GM19395 (cell line): ENCODE measurements at regions not wholly inside any gene's neighbourhood (a gene's known extent, or its start where the extent isn't known, plus 50 kb on each side); places are given as distances from the start of the nearest gene placed in this dataset.

ENCODE experiments used
- ATAC-seq: cut with Tn5 transposase; IDR thresholded peaks from one replicate; pipeline ENCODE4 v1.9.1; 2021; ENCODE audit warnings: mild to moderate bottlenecking, moderate library complexity; ENCODE audit not compliant: unreplicated experiment

GRCh38 chr5:54656261-54656728, 138.7 kb downstream of the SNX18 start:
- no peak for ATAC-seq

GRCh38 chr5:54655761-54656160, 138.2 kb downstream of the SNX18 start:
- no peak for ATAC-seq

GRCh38 chr5:54655266-54655665, 137.7 kb downstream of the SNX18 start:
- ATAC-seq = no peak

GRCh38 chr5:54653956-54654614, 136.5 kb downstream of the SNX18 start:
- no peak for ATAC-seq

GRCh38 chr5:54651482-54652076, 134.0 kb downstream of the SNX18 start:
- ATAC-seq = no peak

GRCh38 chr5:54649041-54649504, 131.5 kb downstream of the SNX18 start:
- no peak for ATAC-seq

- ATAC-seq = peak; percentile 91
These were observed 129.0 kb downstream of the SNX18 start for GRCh38 chr5:54646356-54647101.

GRCh38 chr5:54645882-54646355, 128.4 kb downstream of the SNX18 start:
- no peak for ATAC-seq

GRCh38 chr5:54644226-54644625, 126.7 kb downstream of the SNX18 start:
- ATAC-seq = no peak

GRCh38 chr5:54643685-54644106, 126.1 kb downstream of the SNX18 start:
- no peak for ATAC-seq

GRCh38 chr5:54639621-54640020, 122.1 kb downstream of the SNX18 start:
- ATAC-seq = no peak

- no peak for ATAC-seq
These were observed 120.5 kb downstream of the SNX18 start for GRCh38 chr5:54638106-54638505.

- ATAC-seq = no peak
These were observed 120.1 kb downstream of the SNX18 start for GRCh38 chr5:54637654-54638053.

- no peak for ATAC-seq
These were observed 116.5 kb downstream of the SNX18 start for GRCh38 chr5:54634089-54634488.

- no peak for ATAC-seq
These were observed 114.7 kb downstream of the SNX18 start for GRCh38 chr5:54632131-54632701.

- no peak for ATAC-seq
These were observed 113.3 kb downstream of the SNX18 start for GRCh38 chr5:54630738-54631359.

- ATAC-seq = no peak
These were observed 111.6 kb downstream of the SNX18 start for GRCh38 chr5:54629115-54629514.

- ATAC-seq = no peak
These were observed 110.5 kb downstream of the SNX18 start for GRCh38 chr5:54628050-54628449.

GRCh38 chr5:54626407-54626806, 108.8 kb downstream of the SNX18 start:
- ATAC-seq = no peak

GRCh38 chr5:54624805-54625568, 107.4 kb downstream of the SNX18 start:
- no peak for ATAC-seq
